Liver (tissue), 8 donors: ENCODE measurements at regions not wholly inside any gene's neighbourhood (a gene's known extent, or its start where the extent isn't known, plus 50 kb on each side); places are given as distances from the start of the nearest gene placed in this dataset.

Experiments used
- DNase-seq: peaks from one replicate; pipeline ENCODE4 v3.0.0-alpha.2; 2017; ENCODE audit warnings: low spot score
- H3K27ac ChIP-seq, 2 donors: one replicate each; pipeline ENCODE4 v1.7.0; 2013; ENCODE audit warnings: inconsistent platforms in 2 of 2, low read length in 2 of 2, control low read depth in 1 of 2, low read depth in 1 of 2, mild to moderate bottlenecking in 1 of 2
- H3K27me3 ChIP-seq, 4 donors: one replicate each; pipeline versions ENCODE4 v1.6.1 to v1.7.0; 2013; ENCODE audit warnings: low read length in 3 of 4, inconsistent platforms in 1 of 4, mild to moderate bottlenecking in 1 of 4, moderate library complexity in 1 of 4; ENCODE audit not compliant: control insufficient read depth in 4 of 4, insufficient read depth in 4 of 4
- H3K36me3 ChIP-seq, 4 donors: one replicate each; pipeline versions ENCODE4 v1.6.1 to v1.7.0; 2013; ENCODE audit warnings: low read length in 3 of 4, mild to moderate bottlenecking in 3 of 4, low read depth in 1 of 4, moderate library complexity in 1 of 4; ENCODE audit not compliant: control insufficient read depth in 4 of 4, insufficient read depth in 3 of 4
- H3K4me1 ChIP-seq, 4 donors: one replicate each; pipeline versions ENCODE4 v1.6.1 to v1.7.0; 2013; ENCODE audit warnings: low read length in 3 of 4, mild to moderate bottlenecking in 3 of 4, moderate library complexity in 1 of 4; ENCODE audit not compliant: control insufficient read depth in 4 of 4, insufficient read depth in 4 of 4
- H3K4me3 ChIP-seq, 3 donors: one replicate each; pipeline versions ENCODE4 v1.6.1 to v1.7.0; 2013; ENCODE audit warnings: low read length in 3 of 3, control low read depth in 1 of 3, low read depth in 1 of 3, mild to moderate bottlenecking in 1 of 3
- H3K9ac ChIP-seq, 2 donors: one replicate each; pipeline ENCODE4 v1.7.0; 2013; ENCODE audit warnings: low read length in 2 of 2, mild to moderate bottlenecking in 2 of 2, moderate library complexity in 2 of 2, control low read depth in 1 of 2, low read depth in 1 of 2
- H3K9me3 ChIP-seq, 4 donors: one replicate each; pipeline versions ENCODE4 v1.6.1 to v1.7.0; 2013; ENCODE audit warnings: low read length in 3 of 4; ENCODE audit not compliant: control insufficient read depth in 4 of 4
- EGR1 ChIP-seq, 2 donors: IDR thresholded peaks; 2 replicates each; pipeline ENCODE4 v1.6.1; 2016 to 2018; ENCODE audit warnings: antibody characterized with exemption in 2 of 2, low read depth in 2 of 2
- FOXA1 ChIP-seq: IDR thresholded peaks from 2 replicates; pipeline ENCODE4 v1.6.1; 2016; ENCODE audit warnings: antibody characterized with exemption
- FOXA2 ChIP-seq: IDR thresholded peaks from 2 replicates; pipeline ENCODE4 v1.6.1; 2016; ENCODE audit warnings: antibody characterized with exemption
- GABPA ChIP-seq, 2 donors: IDR thresholded peaks in 1 of 2; conservative IDR thresholded peaks in 1 of 2; 2 replicates each; pipeline ENCODE4 v1.6.1; 2016; ENCODE audit warnings: antibody characterized with exemption in 2 of 2, mild to moderate bottlenecking in 1 of 2, moderate library complexity in 1 of 2
- HNF4A ChIP-seq, 2 donors: conservative IDR thresholded peaks; 2 replicates each; pipeline ENCODE4 v1.6.1; 2016; ENCODE audit warnings: antibody characterized with exemption in 2 of 2, mild to moderate bottlenecking in 2 of 2
- HNF4G ChIP-seq: IDR thresholded peaks from 2 replicates; pipeline ENCODE4 v1.6.1; 2016; ENCODE audit warnings: antibody characterized with exemption
- JUND ChIP-seq, 2 donors: IDR thresholded peaks; 2 replicates each; pipeline ENCODE4 v1.6.1; 2016; ENCODE audit warnings: antibody characterized with exemption in 2 of 2
- NR2F2 ChIP-seq: IDR thresholded peaks from 2 replicates; pipeline ENCODE4 v1.6.1; 2016; ENCODE audit warnings: antibody characterized with exemption
- RAD21 ChIP-seq, 2 donors: IDR thresholded peaks; 2 replicates each; pipeline ENCODE4 v1.6.1; 2016; ENCODE audit warnings: antibody characterized with exemption in 2 of 2, mild to moderate bottlenecking in 2 of 2
- RXRA ChIP-seq, 2 donors: IDR thresholded peaks; 2 replicates each; pipeline ENCODE4 v1.6.1; 2017 to 2018; ENCODE audit warnings: antibody characterized with exemption in 2 of 2, mild to moderate bottlenecking in 1 of 2
- SP1 ChIP-seq: IDR thresholded peaks from 2 replicates; pipeline ENCODE4 v1.6.1; 2018; ENCODE audit warnings: antibody characterized with exemption, mild to moderate bottlenecking
- TAF1 ChIP-seq: conservative IDR thresholded peaks from 2 replicates; pipeline ENCODE4 v1.6.1; 2016; ENCODE audit warnings: antibody characterized with exemption, mild to moderate bottlenecking
- YY1 ChIP-seq: IDR thresholded peaks from 2 replicates; pipeline ENCODE4 v1.6.1; 2016; ENCODE audit warnings: antibody characterized with exemption, mild to moderate bottlenecking
- WGBS: extraction: QIAGEN DNeasy Blood & Tissue Kit; methylation state at CpG from one replicate; pipeline ENCODE4 v1.1.7; 2013; 5-methylcytosine and 5-hydroxymethylcytosine counted together
- TF ChIP-seq, protein P1 (sequence below): IDR thresholded peaks from 2 replicates; pipeline ENCODE4 v1.6.1; 2016; ENCODE audit warnings: antibody characterized with exemption
- TF ChIP-seq, protein P2 (sequence below): fragments of 150-350 bp; IDR thresholded peaks from 2 replicates; pipeline ENCODE4 v1.5.1; 2017; ENCODE audit warnings: improper control_type of control experiment, low read depth, low read length; ENCODE audit not compliant: missing input control
- TF ChIP-seq, protein P3 (sequence below): IDR thresholded peaks from 2 replicates; pipeline ENCODE4 v1.6.1; 2016; ENCODE audit warnings: antibody characterized with exemption
- TF ChIP-seq, protein P4 (sequence below): IDR thresholded peaks from 2 replicates; pipeline ENCODE4 v1.6.1; 2016; ENCODE audit warnings: antibody characterized with exemption, mild to moderate bottlenecking
- TF ChIP-seq, protein P5 (sequence below): IDR thresholded peaks from 2 replicates; pipeline ENCODE4 v1.6.1; 2016; ENCODE audit warnings: antibody characterized with exemption
- donor health status: healthy.
- donor health status: healthy.
- donor health status: healthy.
- donor health status: healthy.
- donor health status: healthy.

DNA sequence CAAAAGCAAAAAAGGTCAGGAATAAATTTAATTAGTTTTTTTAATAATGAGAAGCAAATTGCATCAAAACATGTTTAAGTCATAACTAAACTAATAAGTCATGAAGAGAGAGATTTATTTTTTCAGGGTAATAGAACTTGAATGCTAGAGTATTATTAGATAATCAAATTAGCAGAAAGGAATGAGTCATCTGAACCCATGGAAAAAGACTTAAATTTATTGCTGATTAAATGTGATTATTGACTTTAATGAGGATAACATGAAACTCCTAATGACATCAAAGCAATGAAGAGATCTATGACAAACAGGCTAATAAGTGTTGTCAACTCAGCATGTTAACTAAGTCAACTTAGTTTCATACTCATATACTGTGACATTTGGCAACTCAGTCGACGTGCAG lies 264.2 kb downstream of the USP25 start:
- no peak overlapping the region for H3K4me3 ChIP-seq
- TF ChIP-seq FOXA1 (no peak), HNF4G (no peak), GABPA (IDR thresholded peaks at IDR 0.05 in 1 of 2, conservative IDR thresholded peaks at IDR 0.05 in 1 of 2) (no peak), FOXA2 (no peak), RXRA (IDR thresholded peaks at IDR 0.05) (no peak), TAF1 (no peak), JUND (IDR thresholded peaks at IDR 0.05) (no peak), YY1 (no peak), RAD21 (IDR thresholded peaks at IDR 0.05) (no peak), HNF4A (conservative IDR thresholded peaks at IDR 0.05) (no peak), SP1 (no peak)
- TF ChIP-seq, protein P1, sequence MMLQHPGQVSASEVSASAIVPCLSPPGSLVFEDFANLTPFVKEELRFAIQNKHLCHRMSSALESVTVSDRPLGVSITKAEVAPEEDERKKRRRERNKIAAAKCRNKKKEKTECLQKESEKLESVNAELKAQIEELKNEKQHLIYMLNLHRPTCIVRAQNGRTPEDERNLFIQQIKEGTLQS, result no peak
- TF ChIP-seq, protein P2, sequence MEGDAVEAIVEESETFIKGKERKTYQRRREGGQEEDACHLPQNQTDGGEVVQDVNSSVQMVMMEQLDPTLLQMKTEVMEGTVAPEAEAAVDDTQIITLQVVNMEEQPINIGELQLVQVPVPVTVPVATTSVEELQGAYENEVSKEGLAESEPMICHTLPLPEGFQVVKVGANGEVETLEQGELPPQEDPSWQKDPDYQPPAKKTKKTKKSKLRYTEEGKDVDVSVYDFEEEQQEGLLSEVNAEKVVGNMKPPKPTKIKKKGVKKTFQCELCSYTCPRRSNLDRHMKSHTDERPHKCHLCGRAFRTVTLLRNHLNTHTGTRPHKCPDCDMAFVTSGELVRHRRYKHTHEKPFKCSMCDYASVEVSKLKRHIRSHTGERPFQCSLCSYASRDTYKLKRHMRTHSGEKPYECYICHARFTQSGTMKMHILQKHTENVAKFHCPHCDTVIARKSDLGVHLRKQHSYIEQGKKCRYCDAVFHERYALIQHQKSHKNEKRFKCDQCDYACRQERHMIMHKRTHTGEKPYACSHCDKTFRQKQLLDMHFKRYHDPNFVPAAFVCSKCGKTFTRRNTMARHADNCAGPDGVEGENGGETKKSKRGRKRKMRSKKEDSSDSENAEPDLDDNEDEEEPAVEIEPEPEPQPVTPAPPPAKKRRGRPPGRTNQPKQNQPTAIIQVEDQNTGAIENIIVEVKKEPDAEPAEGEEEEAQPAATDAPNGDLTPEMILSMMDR, result no peak
- TF ChIP-seq, protein P3, sequence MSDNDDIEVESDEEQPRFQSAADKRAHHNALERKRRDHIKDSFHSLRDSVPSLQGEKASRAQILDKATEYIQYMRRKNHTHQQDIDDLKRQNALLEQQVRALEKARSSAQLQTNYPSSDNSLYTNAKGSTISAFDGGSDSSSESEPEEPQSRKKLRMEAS, result no peak
- TF ChIP-seq, protein P4, sequence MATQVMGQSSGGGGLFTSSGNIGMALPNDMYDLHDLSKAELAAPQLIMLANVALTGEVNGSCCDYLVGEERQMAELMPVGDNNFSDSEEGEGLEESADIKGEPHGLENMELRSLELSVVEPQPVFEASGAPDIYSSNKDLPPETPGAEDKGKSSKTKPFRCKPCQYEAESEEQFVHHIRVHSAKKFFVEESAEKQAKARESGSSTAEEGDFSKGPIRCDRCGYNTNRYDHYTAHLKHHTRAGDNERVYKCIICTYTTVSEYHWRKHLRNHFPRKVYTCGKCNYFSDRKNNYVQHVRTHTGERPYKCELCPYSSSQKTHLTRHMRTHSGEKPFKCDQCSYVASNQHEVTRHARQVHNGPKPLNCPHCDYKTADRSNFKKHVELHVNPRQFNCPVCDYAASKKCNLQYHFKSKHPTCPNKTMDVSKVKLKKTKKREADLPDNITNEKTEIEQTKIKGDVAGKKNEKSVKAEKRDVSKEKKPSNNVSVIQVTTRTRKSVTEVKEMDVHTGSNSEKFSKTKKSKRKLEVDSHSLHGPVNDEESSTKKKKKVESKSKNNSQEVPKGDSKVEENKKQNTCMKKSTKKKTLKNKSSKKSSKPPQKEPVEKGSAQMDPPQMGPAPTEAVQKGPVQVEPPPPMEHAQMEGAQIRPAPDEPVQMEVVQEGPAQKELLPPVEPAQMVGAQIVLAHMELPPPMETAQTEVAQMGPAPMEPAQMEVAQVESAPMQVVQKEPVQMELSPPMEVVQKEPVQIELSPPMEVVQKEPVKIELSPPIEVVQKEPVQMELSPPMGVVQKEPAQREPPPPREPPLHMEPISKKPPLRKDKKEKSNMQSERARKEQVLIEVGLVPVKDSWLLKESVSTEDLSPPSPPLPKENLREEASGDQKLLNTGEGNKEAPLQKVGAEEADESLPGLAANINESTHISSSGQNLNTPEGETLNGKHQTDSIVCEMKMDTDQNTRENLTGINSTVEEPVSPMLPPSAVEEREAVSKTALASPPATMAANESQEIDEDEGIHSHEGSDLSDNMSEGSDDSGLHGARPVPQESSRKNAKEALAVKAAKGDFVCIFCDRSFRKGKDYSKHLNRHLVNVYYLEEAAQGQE, result no peak
- TF ChIP-seq, protein P5, sequence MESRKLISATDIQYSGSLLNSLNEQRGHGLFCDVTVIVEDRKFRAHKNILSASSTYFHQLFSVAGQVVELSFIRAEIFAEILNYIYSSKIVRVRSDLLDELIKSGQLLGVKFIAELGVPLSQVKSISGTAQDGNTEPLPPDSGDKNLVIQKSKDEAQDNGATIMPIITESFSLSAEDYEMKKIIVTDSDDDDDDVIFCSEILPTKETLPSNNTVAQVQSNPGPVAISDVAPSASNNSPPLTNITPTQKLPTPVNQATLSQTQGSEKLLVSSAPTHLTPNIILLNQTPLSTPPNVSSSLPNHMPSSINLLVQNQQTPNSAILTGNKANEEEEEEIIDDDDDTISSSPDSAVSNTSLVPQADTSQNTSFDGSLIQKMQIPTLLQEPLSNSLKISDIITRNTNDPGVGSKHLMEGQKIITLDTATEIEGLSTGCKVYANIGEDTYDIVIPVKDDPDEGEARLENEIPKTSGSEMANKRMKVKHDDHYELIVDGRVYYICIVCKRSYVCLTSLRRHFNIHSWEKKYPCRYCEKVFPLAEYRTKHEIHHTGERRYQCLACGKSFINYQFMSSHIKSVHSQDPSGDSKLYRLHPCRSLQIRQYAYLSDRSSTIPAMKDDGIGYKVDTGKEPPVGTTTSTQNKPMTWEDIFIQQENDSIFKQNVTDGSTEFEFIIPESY, result no peak
- no peaks in the 10 kb centered on the region for H3K9me3 ChIP-seq
- H3K9ac ChIP-seq, result no peak overlapping the region
- no peak overlapping the region for H3K27ac ChIP-seq
- WGBS, result 98% methylated on average over 2 of the region's 2 CpGs
- no peaks in the 10 kb centered on the region for H3K4me1 ChIP-seq
- H3K27me3 ChIP-seq, result no peaks in the 10 kb centered on the region
- no peak for DNase-seq
- no peaks in the 10 kb centered on the region for H3K36me3 ChIP-seq

DNA sequence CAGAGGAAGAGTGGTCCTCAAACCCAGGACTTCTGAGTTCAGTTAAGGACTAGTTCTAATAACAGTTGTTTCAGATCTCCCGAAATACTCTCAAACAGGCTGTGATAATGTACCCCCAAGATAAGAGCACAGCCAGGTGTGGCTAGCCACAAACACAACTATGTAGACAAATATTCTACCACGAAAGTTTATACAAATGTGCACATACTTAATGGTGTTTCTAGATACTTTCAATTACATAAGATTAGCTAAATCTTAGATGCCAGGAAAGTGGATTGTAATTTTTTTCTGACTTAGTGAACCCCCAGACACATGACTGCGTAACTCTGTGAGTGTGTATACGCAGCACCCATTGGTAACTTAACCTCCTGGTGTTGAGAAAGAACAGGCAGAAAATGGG lies 270.0 kb downstream of the USP25 start:
- WGBS, result 92% methylated on average over 4 of the region's 4 CpGs
- no peak overlapping the region for H3K4me3 ChIP-seq
- H3K4me1 ChIP-seq, result no peaks in the 10 kb centered on the region
- no peak overlapping the region for H3K27ac ChIP-seq
- no peaks in the 10 kb centered on the region for H3K36me3 ChIP-seq
- no peaks in the 10 kb centered on the region for H3K27me3 ChIP-seq
- no peaks in the 10 kb centered on the region for H3K9me3 ChIP-seq
- no peak for DNase-seq
- no peak for TF ChIP-seq YY1
- TF ChIP-seq, protein P2, result no peak
- TF ChIP-seq, protein P1, result no peak
- no peak for TF ChIP-seq GABPA (IDR thresholded peaks at IDR 0.05 in 1 of 2, conservative IDR thresholded peaks at IDR 0.05 in 1 of 2)
- TF ChIP-seq, protein P3, result no peak
- TF ChIP-seq NR2F2, result no peak
- TF ChIP-seq FOXA2, result no peak
- no peak for TF ChIP-seq EGR1 (IDR thresholded peaks at IDR 0.05; ENCODE audit: low read depth in 2 of 2)
- no peak overlapping the region for H3K9ac ChIP-seq
